ENCODE measurements at regions not wholly inside any gene's neighbourhood (a gene's known extent, or its start where the extent isn't known, plus 50 kb on each side); places are given as distances from the start of the nearest gene placed in this dataset.

DNA sequence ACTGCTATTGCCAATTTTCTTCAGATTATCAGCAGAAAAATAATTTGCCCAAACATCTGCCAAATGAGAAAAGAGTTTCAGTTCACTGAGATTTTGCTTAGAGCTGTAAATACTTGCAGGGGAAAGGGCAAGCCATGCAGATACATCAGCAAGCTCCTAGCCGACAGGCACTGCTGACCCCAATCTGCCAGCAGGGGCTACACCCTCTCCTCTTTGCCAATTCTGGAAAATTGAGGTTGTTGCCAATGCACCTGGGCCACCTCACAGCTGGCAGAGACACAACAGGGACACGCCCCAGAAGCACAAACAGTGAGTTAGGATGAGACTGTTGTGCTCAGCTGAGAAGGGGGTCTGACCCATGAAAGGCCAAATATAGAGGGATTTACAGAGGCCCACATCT lies 129.5 kb upstream of the MYO3A start:
- TF ChIP-seq, protein P1, sequence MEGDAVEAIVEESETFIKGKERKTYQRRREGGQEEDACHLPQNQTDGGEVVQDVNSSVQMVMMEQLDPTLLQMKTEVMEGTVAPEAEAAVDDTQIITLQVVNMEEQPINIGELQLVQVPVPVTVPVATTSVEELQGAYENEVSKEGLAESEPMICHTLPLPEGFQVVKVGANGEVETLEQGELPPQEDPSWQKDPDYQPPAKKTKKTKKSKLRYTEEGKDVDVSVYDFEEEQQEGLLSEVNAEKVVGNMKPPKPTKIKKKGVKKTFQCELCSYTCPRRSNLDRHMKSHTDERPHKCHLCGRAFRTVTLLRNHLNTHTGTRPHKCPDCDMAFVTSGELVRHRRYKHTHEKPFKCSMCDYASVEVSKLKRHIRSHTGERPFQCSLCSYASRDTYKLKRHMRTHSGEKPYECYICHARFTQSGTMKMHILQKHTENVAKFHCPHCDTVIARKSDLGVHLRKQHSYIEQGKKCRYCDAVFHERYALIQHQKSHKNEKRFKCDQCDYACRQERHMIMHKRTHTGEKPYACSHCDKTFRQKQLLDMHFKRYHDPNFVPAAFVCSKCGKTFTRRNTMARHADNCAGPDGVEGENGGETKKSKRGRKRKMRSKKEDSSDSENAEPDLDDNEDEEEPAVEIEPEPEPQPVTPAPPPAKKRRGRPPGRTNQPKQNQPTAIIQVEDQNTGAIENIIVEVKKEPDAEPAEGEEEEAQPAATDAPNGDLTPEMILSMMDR (conservative IDR thresholded peaks at IDR 0.05) = no peak
- TF ChIP-seq ZFX (IDR thresholded peaks at IDR 0.05) = no peak

All from C4-2B (cell line).